WTC11 (cell line): ENCODE measurements at regions not wholly inside any gene's neighbourhood (a gene's known extent, or its start where the extent isn't known, plus 50 kb on each side); places are given as distances from the start of the nearest gene placed in this dataset.

Experiments
- CREB1 ChIP-seq: sonication (generic); formaldehyde crosslinking; IDR thresholded peaks from 2 replicates; pipeline ENCODE4 v1.8.0; 2023; ENCODE audit warnings: mild to moderate bottlenecking, missing genetic modification reagents
- FOXP4 ChIP-seq: sonication (generic); formaldehyde crosslinking; IDR thresholded peaks from 2 replicates; pipeline ENCODE4 v1.8.0; 2022; ENCODE audit warnings: mild to moderate bottlenecking, missing genetic modification reagents
- JUN ChIP-seq: sonication (generic); formaldehyde crosslinking; IDR thresholded peaks from 2 replicates; pipeline ENCODE4 v1.8.0; 2023; ENCODE audit warnings: mild to moderate bottlenecking, missing genetic modification reagents
- MAX ChIP-seq: sonication (generic); formaldehyde crosslinking; IDR thresholded peaks from 2 replicates; pipeline ENCODE4 v1.8.0; 2022; ENCODE audit warnings: mild to moderate bottlenecking, missing genetic modification reagents
- NFYB ChIP-seq: sonication (generic); formaldehyde crosslinking; conservative IDR thresholded peaks from 2 replicates; pipeline ENCODE4 v1.8.0; 2022; ENCODE audit warnings: low read depth, missing genetic modification reagents
- PRDM15 ChIP-seq: sonication (generic); formaldehyde crosslinking; IDR thresholded peaks from 2 replicates; pipeline ENCODE4 v1.8.0; 2022; ENCODE audit warnings: missing genetic modification reagents
- SP1 ChIP-seq: sonication (generic); formaldehyde crosslinking; conservative IDR thresholded peaks from 2 replicates; pipeline ENCODE4 v1.8.1; 2022; ENCODE audit warnings: missing genetic modification reagents
- TCF7 ChIP-seq: sonication (generic); formaldehyde crosslinking; IDR thresholded peaks from 2 replicates; pipeline ENCODE4 v1.8.0; 2022; ENCODE audit warnings: mild to moderate bottlenecking, low read depth, missing genetic modification reagents, moderate library complexity
- TEAD4 ChIP-seq: sonication (generic); formaldehyde crosslinking; IDR thresholded peaks from 2 replicates; pipeline ENCODE4 v1.8.0; 2022; ENCODE audit warnings: mild to moderate bottlenecking, missing genetic modification reagents

- TF ChIP-seq TCF7 (no peak), JUN (CRISPR knock-in tag) (no peak), PRDM15 (CRISPR knock-in tag) (no peak), SP1 (CRISPR knock-in tag) (no peak), NFYB (CRISPR knock-in tag) (no peak), MAX (CRISPR knock-in tag) (no peak), CREB1 (no peak), FOXP4 (CRISPR knock-in tag) (no peak), TEAD4 (CRISPR knock-in tag) (no peak)
Measured at GRCh38 chr2:139585101-139585500, 804.9 kb upstream of the NXPH2 start.
